ENCODE measurements at regions not wholly inside any gene's neighbourhood (a gene's known extent, or its start where the extent isn't known, plus 50 kb on each side); places are given as distances from the start of the nearest gene placed in this dataset.

GRCh38 chr5:155106221-155106620, 92.7 kb downstream of the KIF4B start:
- DNase-seq (ENCODE audit: low read depth), result no peak

GRCh38 chr5:155113888-155114287, 100.3 kb downstream of the KIF4B start:
- H3K4me3 ChIP-seq (ENCODE audit: low read length), result no peak overlapping the region
- no peak for DNase-seq (ENCODE audit: low read depth)
- no peak for TF ChIP-seq CTCF (conservative IDR thresholded peaks at IDR 0.05; ENCODE audit: low read depth, low read length)

More at GRCh38 chr5:155106221-155106620, 92.7 kb downstream of the KIF4B start:
- H3K4me3 ChIP-seq (ENCODE audit: low read length), result no peak overlapping the region
- TF ChIP-seq CTCF (conservative IDR thresholded peaks at IDR 0.05; ENCODE audit: low read depth, low read length), result no peak

GRCh38 chr5:155114655-155115054, 101.1 kb downstream of the KIF4B start:
- DNase-seq (ENCODE audit: low read depth), result no peak
- no peak for TF ChIP-seq CTCF (conservative IDR thresholded peaks at IDR 0.05; ENCODE audit: low read depth, low read length)
- H3K4me3 ChIP-seq (ENCODE audit: low read length), result no peak overlapping the region

- no peak overlapping the region for H3K4me3 ChIP-seq (ENCODE audit: low read length)
- DNase-seq (ENCODE audit: low read depth), result no peak
- TF ChIP-seq CTCF (conservative IDR thresholded peaks at IDR 0.05; ENCODE audit: low read depth, low read length), result no peak
Measured at GRCh38 chr5:155116456-155117251, 103.1 kb downstream of the KIF4B start.

- DNase-seq (ENCODE audit: low read depth), result no peak
- no peak overlapping the region for H3K4me3 ChIP-seq (ENCODE audit: low read length)
- no peak for TF ChIP-seq CTCF (conservative IDR thresholded peaks at IDR 0.05; ENCODE audit: low read depth, low read length)
Measured at GRCh38 chr5:155125551-155126095, 112.1 kb downstream of the KIF4B start.

- no peak for TF ChIP-seq CTCF (conservative IDR thresholded peaks at IDR 0.05; ENCODE audit: low read depth, low read length)
- no peak overlapping the region for H3K4me3 ChIP-seq (ENCODE audit: low read length)
- no peak for DNase-seq (ENCODE audit: low read depth)
Measured at GRCh38 chr5:155126573-155126972, 113.0 kb downstream of the KIF4B start.

GRCh38 chr5:155127552-155127951, 114.0 kb downstream of the KIF4B start:
- H3K4me3 ChIP-seq (ENCODE audit: low read length), result no peak overlapping the region
- no peak for TF ChIP-seq CTCF (conservative IDR thresholded peaks at IDR 0.05; ENCODE audit: low read depth, low read length)
- DNase-seq (ENCODE audit: low read depth), result no peak

All from retinal pigment epithelial cell (primary cell).